Heart left ventricle (tissue), 13 donors: ENCODE measurements at regions not wholly inside any gene's neighbourhood (a gene's known extent, or its start where the extent isn't known, plus 50 kb on each side); places are given as distances from the start of the nearest gene placed in this dataset.

ENCODE experiments used
- POLR2A ChIP-seq, 2 donors: fragments of 450-650 bp; IDR thresholded peaks; one replicate each; pipeline ENCODE4 v1.6.1; 2017; ENCODE audit warnings: antibody characterized with exemption in 2 of 2, mild to moderate bottlenecking in 2 of 2, moderate library complexity in 2 of 2
- TF ChIP-seq, protein P1 (sequence below), 12 donors: fragments of 200-600 bp; sonication (generic) in 4 of 12; IDR thresholded peaks; one replicate each; pipeline versions ENCODE4 v1.5.0 to v1.8.0; 2018 to 2022; ENCODE audit warnings: antibody characterized with exemption in 12 of 12, mild to moderate bottlenecking in 5 of 12
- donor health status: ischemic (EF 13 %, LVEDD 7.1; RV severe dilation, severe dysfunction).
- donor health status: DM: no; HTN: yes; CAD: no.
- donor health status: DM: no; HTN: no; CAD: no.
- donor health status: ischemic (EF 25% LVEDD 6.9; RV normal size, moderate dysfunction).
- donor health status: ischemic (EF 25% LVEDD 5.7; RV mildly dilated, moderate dysfunction).
- donor health status: ischemic (EF 35%, LVEDD 5.7; RV mildly dilated, moderate dysfunction).
- donor health status: nonischemic (EF 11% LVEDD 7.7; RV severe dilation, severe dysfunction).
- donor health status: DM: yes; HTN: yes; CAD: no.
- donor health status: PGD.
- donor health status: ischemic (EF 29% LVEDD 5.4; RV normal size, mild dysfunction).
- donor health status: nonischemic (EF 23%, LVEDD 6.1; RV moderate dilation, normal function).

DNA sequence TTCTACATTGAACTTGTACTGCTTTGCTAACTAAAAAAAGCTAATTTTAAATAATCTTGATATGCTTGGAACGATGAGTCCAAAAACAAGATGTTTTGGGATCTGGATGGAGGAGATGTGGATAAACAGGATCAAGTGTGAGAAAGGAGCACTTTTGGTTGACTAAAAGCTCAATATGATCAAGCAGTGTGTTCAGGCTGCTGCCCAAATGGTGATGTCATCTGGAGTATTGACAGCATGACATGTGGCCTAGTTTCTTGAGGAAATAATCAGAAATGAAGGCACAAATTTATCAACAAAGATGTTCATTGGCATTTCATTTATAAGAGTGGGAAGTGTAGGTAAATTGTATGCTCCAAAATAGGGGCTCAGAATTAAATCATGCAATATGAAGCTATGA is 161.2 kb downstream of the SOX2 start:
- TF ChIP-seq POLR2A (IDR thresholded peaks at IDR 0.05) = no peak
- TF ChIP-seq, protein P1, sequence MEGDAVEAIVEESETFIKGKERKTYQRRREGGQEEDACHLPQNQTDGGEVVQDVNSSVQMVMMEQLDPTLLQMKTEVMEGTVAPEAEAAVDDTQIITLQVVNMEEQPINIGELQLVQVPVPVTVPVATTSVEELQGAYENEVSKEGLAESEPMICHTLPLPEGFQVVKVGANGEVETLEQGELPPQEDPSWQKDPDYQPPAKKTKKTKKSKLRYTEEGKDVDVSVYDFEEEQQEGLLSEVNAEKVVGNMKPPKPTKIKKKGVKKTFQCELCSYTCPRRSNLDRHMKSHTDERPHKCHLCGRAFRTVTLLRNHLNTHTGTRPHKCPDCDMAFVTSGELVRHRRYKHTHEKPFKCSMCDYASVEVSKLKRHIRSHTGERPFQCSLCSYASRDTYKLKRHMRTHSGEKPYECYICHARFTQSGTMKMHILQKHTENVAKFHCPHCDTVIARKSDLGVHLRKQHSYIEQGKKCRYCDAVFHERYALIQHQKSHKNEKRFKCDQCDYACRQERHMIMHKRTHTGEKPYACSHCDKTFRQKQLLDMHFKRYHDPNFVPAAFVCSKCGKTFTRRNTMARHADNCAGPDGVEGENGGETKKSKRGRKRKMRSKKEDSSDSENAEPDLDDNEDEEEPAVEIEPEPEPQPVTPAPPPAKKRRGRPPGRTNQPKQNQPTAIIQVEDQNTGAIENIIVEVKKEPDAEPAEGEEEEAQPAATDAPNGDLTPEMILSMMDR (IDR thresholded peaks at IDR 0.05) = no peak
